GM19438 (cell line): ENCODE measurements at regions not wholly inside any gene's neighbourhood (a gene's known extent, or its start where the extent isn't known, plus 50 kb on each side); places are given as distances from the start of the nearest gene placed in this dataset.
"Not testable (repeated sequence)": the region's sequence is repeated elsewhere in the genome, so short reads cannot be mapped to it uniquely, and the experiment has no call there.

ENCODE experiments used
- ATAC-seq: cut with Tn5 transposase; IDR thresholded peaks from one replicate; pipeline ENCODE4 v1.9.1; 2021; ENCODE audit warnings: low read depth; ENCODE audit not compliant: unreplicated experiment

- ATAC-seq = no peak
Measured at GRCh38 chr21:33974513-33975468, 59.2 kb upstream of the ATP5PO start.

- no peak for ATAC-seq
Measured at GRCh38 chr21:33973268-33973667, 57.7 kb upstream of the ATP5PO start.

GRCh38 chr21:33972539-33972938 lies 56.9 kb upstream of the ATP5PO start:
- no peak for ATAC-seq

GRCh38 chr21:33971492-33972013 lies 55.9 kb upstream of the ATP5PO start:
- ATAC-seq = no peak

GRCh38 chr21:33969581-33969980 lies 54.0 kb upstream of the ATP5PO start:
- ATAC-seq = no peak

GRCh38 chr21:33968995-33969348 lies 53.4 kb upstream of the ATP5PO start:
- no peak for ATAC-seq

GRCh38 chr21:33968080-33968994 lies 52.7 kb upstream of the ATP5PO start:
- ATAC-seq = no peak

GRCh38 chr21:33967086-33967571 lies 51.5 kb upstream of the ATP5PO start:
- no peak for ATAC-seq

- ATAC-seq = no peak
Measured at GRCh38 chr21:33966324-33966949, 50.8 kb upstream of the ATP5PO start.

GRCh38 chr21:33965662-33966061 lies 50.1 kb upstream of the ATP5PO start:
- not testable (repeated sequence) for ATAC-seq
